Transverse colon (tissue), 4 donors: ENCODE measurements at regions not wholly inside any gene's neighbourhood (a gene's known extent, or its start where the extent isn't known, plus 50 kb on each side); places are given as distances from the start of the nearest gene placed in this dataset.

ENCODE experiments used
- DNase-seq: peaks from one replicate; pipeline ENCODE4 v3.0.0-alpha.2; 2019
- H3K27ac ChIP-seq, 4 donors: fragments of 200-600 bp; sonication (generic); 2 replicates each; pipeline ENCODE4 v1.5.1; 2016 to 2018; ENCODE audit warnings: inconsistent platforms in 4 of 4
- H3K27me3 ChIP-seq: fragments of 200-600 bp; sonication (generic); 2 replicates; pipeline ENCODE4 v1.5.1; 2017; ENCODE audit warnings: inconsistent platforms
- H3K36me3 ChIP-seq, 4 donors: fragments of 200-600 bp; sonication (generic); 2 replicates each; pipeline ENCODE4 v1.5.1; 2017 to 2019; ENCODE audit warnings: inconsistent platforms in 4 of 4
- H3K4me1 ChIP-seq, 4 donors: fragments of 200-600 bp; sonication (generic); 2 replicates each; pipeline ENCODE4 v1.5.1; 2017 to 2020; ENCODE audit warnings: inconsistent platforms in 4 of 4
- H3K4me3 ChIP-seq, 4 donors: fragments of 200-600 bp; sonication (generic); 1 replicate in 1 of 4; 2 replicates in 3 of 4; pipeline versions ENCODE4 v1.5.1 to v1.6.1; 2017 to 2019; ENCODE audit warnings: inconsistent platforms in 4 of 4
- H3K9me3 ChIP-seq, 2 donors: fragments of 200-600 bp; sonication (generic); 2 replicates each; pipeline ENCODE4 v1.5.1; 2017 to 2019; ENCODE audit warnings: inconsistent platforms in 2 of 2
- EP300 ChIP-seq: sonication (generic); formaldehyde crosslinking; IDR thresholded peaks from one replicate; pipeline ENCODE4 v1.6.1; 2017; ENCODE audit warnings: antibody characterized with exemption, low read depth
- POLR2A ChIP-seq: fragments of 450-650 bp; IDR thresholded peaks from one replicate; pipeline ENCODE4 v1.6.1; 2016; ENCODE audit warnings: antibody characterized with exemption, mild to moderate bottlenecking, moderate library complexity
- POLR2AphosphoS5 ChIP-seq, 3 donors: sonication (generic); formaldehyde crosslinking; IDR thresholded peaks; one replicate each; pipeline ENCODE4 v1.6.1; 2016; ENCODE audit warnings: antibody characterized with exemption in 3 of 3
- WGBS, 2 donors: methylation state at CpG; one replicate each; pipeline ENCODE4 v1.1.5; 2018; ENCODE audit warnings: low coverage in 1 of 2; 5-methylcytosine and 5-hydroxymethylcytosine counted together
- in situ Hi-C, 4 donors: fragments of 200-750 bp; cut with MboI; loops; one replicate each; pipeline versions ENCODE4 v1.15.0 to v1.15.1; 2017; ENCODE audit warnings: low sequenced_read_pairs in 3 of 4, low pct_ligation_motif_present in 1 of 4, low pct_unique_long_range_greater_than_20kb in 1 of 4
- intact Hi-C: fragments of 100-400 bp; cut with DNase I; formaldehyde crosslinking; loops from one replicate; pipeline ENCODE4 v1.15.1; 2023; ENCODE audit warnings: low total_unique reads
- TF ChIP-seq, protein P1 (sequence below), 5 experiments: fragments of 200-600 bp in 3 of 5; fragments of 450-650 bp in 2 of 5; sonication (generic) in 3 of 5; IDR thresholded peaks; 1 replicate in 2 of 5; 2 replicates in 3 of 5; pipeline ENCODE4 v1.5.1; 2016 to 2017; ENCODE audit warnings: antibody characterized with exemption in 5 of 5, inconsistent platforms in 3 of 5, mild to moderate bottlenecking in 2 of 5, moderate library complexity in 1 of 5

DNA sequence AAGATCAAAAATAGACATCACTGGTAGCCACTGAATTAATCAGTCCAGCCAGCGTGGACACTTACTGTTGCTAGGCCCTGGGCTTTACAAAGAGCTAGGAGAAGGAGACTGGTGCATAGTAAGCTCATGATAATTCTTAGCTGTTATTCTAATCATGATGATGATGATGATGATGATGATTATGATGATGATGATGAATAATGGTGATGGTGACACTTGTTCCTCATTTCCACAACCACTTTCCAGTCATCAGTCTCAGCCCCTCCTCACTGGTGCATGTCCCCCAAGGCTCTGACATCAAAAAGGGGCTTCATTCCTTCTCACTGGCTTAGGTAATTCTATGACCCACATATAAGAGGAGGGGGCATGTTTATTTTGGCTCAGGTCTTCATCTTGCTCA, 701.0 kb downstream of the PTPRU start:
- DNase-seq: no peak
- H3K9me3 ChIP-seq: no peaks in the 10 kb centered on the region
- WGBS, 2 donors: 90% methylated on average over 1 of the region's 1 CpG; no CpG with 5 or more reads in 1 of the 2 donors
- no peaks in the 10 kb centered on the region for H3K4me1 ChIP-seq
- in situ Hi-C loops: no loop called here
- no peaks in the 10 kb centered on the region for H3K36me3 ChIP-seq
- no peak overlapping the region for H3K4me3 ChIP-seq
- peaks cover 5% of the 10 kb centered on the region for H3K27me3 ChIP-seq
- TF ChIP-seq, protein P1, sequence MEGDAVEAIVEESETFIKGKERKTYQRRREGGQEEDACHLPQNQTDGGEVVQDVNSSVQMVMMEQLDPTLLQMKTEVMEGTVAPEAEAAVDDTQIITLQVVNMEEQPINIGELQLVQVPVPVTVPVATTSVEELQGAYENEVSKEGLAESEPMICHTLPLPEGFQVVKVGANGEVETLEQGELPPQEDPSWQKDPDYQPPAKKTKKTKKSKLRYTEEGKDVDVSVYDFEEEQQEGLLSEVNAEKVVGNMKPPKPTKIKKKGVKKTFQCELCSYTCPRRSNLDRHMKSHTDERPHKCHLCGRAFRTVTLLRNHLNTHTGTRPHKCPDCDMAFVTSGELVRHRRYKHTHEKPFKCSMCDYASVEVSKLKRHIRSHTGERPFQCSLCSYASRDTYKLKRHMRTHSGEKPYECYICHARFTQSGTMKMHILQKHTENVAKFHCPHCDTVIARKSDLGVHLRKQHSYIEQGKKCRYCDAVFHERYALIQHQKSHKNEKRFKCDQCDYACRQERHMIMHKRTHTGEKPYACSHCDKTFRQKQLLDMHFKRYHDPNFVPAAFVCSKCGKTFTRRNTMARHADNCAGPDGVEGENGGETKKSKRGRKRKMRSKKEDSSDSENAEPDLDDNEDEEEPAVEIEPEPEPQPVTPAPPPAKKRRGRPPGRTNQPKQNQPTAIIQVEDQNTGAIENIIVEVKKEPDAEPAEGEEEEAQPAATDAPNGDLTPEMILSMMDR (IDR thresholded peaks at IDR 0.05): no peak
- TF ChIP-seq POLR2AphosphoS5 (IDR thresholded peaks at IDR 0.05) (no peak), POLR2A (no peak), EP300 (no peak)
- H3K27ac ChIP-seq: no peak overlapping the region
- intact Hi-C loops: no loop called here

DNA sequence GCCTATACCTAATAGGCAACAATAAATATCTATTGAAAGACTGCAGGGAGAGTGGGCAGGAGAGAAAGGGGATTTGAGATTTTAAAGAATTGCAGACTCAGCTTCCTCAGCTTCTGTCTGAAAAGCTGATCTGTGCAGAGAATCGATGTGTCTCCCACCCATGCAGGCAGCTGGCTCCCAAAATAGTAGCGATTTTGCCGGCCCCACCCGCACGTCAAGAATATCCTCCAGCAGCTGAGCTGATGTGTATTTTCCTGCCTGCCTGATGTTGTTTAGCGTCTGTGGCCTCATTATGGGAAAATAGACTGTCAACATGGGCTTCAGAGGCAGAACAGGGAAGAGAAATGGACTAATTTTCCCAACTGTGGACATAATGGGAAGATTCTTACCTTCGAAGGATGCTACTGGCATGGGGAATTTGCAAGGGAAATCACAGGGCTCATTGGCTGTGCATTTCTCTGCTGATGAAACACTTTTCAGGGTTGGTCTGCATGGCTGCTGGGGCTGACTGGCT, 699.8 kb downstream of the PTPRU start:
- Histone ChIP-seq H3K4me1 (no peaks in the 10 kb centered on the region), H3K9me3 (no peaks in the 10 kb centered on the region), H3K36me3 (no peaks in the 10 kb centered on the region), H3K27me3 (peaks cover 4% of the 10 kb centered on the region), H3K27ac (no peak overlapping the region), H3K4me3 (no peak overlapping the region)
- in situ Hi-C loops: no loop called here
- WGBS, 2 donors: 75 to 79% methylated on average over 6 to 7 of the region's 7 CpGs
- DNase-seq: no peak
- TF ChIP-seq POLR2AphosphoS5 (IDR thresholded peaks at IDR 0.05) (no peak), POLR2A (no peak), EP300 (no peak)
- TF ChIP-seq, protein P1 (IDR thresholded peaks at IDR 0.05): no peak
- intact Hi-C loops: no loop called here

DNA sequence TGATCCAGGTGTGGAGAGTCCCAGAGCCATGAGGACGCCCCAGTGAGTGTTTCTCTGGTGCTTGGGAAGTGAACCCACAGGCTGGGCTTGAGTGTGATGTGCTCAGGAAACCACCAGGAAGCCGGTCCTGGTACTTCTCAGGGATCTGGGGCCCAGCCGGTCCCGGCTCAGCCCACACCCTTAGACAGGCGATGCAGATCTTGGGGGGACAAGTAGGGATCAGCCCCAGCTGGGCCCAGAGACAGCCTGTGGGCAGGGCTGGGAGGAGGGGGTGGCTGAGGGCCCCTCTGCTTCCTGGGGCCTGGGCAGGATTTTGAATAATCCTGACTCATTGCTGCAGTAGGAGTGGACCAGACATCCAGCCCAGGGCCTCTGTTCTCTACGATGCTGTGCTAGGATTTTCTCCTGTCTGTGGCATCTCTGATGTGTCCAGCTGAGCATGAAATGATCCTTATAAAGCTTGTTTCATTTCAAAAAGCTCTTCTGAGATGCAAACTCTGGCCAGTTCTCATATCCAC, 698.0 kb downstream of the PTPRU start:
- peaks cover 11% of the 10 kb centered on the region for H3K27me3 ChIP-seq
- no peaks in the 10 kb centered on the region for H3K9me3 ChIP-seq
- no peaks in the 10 kb centered on the region for H3K4me1 ChIP-seq
- in situ Hi-C loops: no loop called here
- intact Hi-C loops: no loop called here
- TF ChIP-seq POLR2AphosphoS5 (IDR thresholded peaks at IDR 0.05) (no peak), EP300 (no peak), POLR2A (no peak)
- TF ChIP-seq, protein P1 (IDR thresholded peaks at IDR 0.05): no peak
- H3K4me3 ChIP-seq: no peak overlapping the region
- no peaks in the 10 kb centered on the region for H3K36me3 ChIP-seq
- no peak overlapping the region for H3K27ac ChIP-seq
- WGBS, 2 donors: 80% methylated on average over 6 of the region's 6 CpGs; no CpG with 5 or more reads in 1 of the 2 donors
- DNase-seq: no peak

DNA sequence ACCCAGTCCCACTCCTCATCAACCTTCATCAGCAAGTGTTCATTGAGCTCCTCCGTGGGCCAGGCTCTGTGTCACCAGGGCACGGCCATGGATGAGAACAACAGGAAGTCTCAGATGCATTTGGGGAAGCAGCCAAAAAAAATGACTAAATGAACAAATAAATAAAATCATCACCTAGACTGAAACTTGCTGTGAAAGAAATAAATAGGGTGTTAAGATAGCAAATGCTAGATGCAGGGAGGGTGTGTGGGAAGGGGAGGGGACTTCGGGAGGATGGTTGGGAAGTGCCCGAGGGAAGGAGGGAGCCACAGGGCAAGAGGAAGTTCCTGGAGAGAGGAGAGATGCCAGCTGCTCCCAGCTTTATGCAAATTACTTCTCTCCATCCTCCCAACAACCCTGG, 696.7 kb downstream of the PTPRU start:
- Histone ChIP-seq H3K4me3 (no peak overlapping the region), H3K4me1 (no peaks in the 10 kb centered on the region), H3K27me3 (peaks cover 14% of the 10 kb centered on the region), H3K9me3 (no peaks in the 10 kb centered on the region), H3K36me3 (no peaks in the 10 kb centered on the region), H3K27ac (no peak overlapping the region)
- in situ Hi-C loops (no loop called here), intact Hi-C loops (no loop called here)
- DNase-seq: no peak
- 16% methylated on average over 4 of the region's 4 CpGs; no CpG with 5 or more reads in 1 of the 2 donors for WGBS, 2 donors
- TF ChIP-seq EP300 (no peak), POLR2A (no peak), POLR2AphosphoS5 (IDR thresholded peaks at IDR 0.05) (no peak)
- TF ChIP-seq, protein P1 (IDR thresholded peaks at IDR 0.05): no peak
